ENCODE measurements at regions not wholly inside any gene's neighbourhood (a gene's known extent, or its start where the extent isn't known, plus 50 kb on each side); places are given as distances from the start of the nearest gene placed in this dataset.

DNA sequence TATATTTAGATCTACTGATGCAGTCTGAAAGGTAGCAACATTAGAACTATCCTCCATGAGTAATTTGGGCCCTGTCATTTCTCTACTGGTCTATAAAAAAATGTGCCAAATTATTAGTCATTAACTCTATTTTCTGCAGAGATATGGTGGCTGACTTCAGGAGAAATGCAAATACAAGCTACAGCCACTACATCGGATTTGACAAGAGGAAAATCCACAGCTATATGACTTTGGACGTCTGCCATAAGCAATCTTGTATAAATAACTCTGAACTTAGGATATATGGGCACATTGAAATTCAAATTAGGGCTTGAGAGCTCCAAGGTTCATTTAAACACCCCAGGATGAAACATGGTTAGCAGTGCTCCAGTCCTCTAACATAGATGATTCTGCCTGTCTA is 983.0 kb upstream of the LRFN5 start:
- Histone ChIP-seq H4K20me1 (ENCODE audit: control insufficient read depth, insufficient read depth, insufficient read length) (no peaks in the 10 kb centered on the region), H3K9ac (ENCODE audit: extremely low read depth, insufficient read length, low read length) (no peak overlapping the region), H3K23ac (ENCODE audit: insufficient read length, low read depth, low read length) (no peak overlapping the region), H3K79me1 (ENCODE audit: insufficient read depth, low read depth, low read length, poor library complexity, severe bottlenecking) (no peaks in the 10 kb centered on the region), H2AK5ac (ENCODE audit: insufficient read length, low read length) (no peak overlapping the region), H2BK120ac (ENCODE audit: low read depth, low read length, poor library complexity, severe bottlenecking) (no peak overlapping the region), H2BK12ac (ENCODE audit: insufficient read length, low read depth, low read length) (no peak overlapping the region), H4K8ac (replicated peaks; ENCODE audit: insufficient read length, low read depth, low read length) (no peak overlapping the region), H3K56ac (ENCODE audit: insufficient read length, low read depth, low read length) (no peak overlapping the region), H3K79me2 (ENCODE audit: insufficient read depth, low read length) (no peaks in the 10 kb centered on the region), H3K9me3 (ENCODE audit: control insufficient read depth, low read depth, low read length) (no peaks in the 10 kb centered on the region), H2BK15ac (ENCODE audit: low read depth, low read length) (no peak overlapping the region), H2BK5ac (ENCODE audit: insufficient read length, low read length) (no peak overlapping the region), H2BK20ac (ENCODE audit: low read depth, low read length, poor library complexity, severe bottlenecking) (no peak overlapping the region), H2AFZ (ENCODE audit: low read length) (no peak overlapping the region), H3K27ac (ENCODE audit: insufficient read length, low read depth, low read length) (no peak overlapping the region), H3K14ac (ENCODE audit: insufficient read depth, low read length) (no peak overlapping the region), H4K5ac (ENCODE audit: insufficient read length, low read depth, low read length) (no peak overlapping the region), H3K18ac (ENCODE audit: insufficient read length, low read depth, low read length) (no peak overlapping the region), H3K4ac (ENCODE audit: low read depth, low read length) (no peak overlapping the region), H3K4me1 (ENCODE audit: insufficient read depth, low read length) (no peaks in the 10 kb centered on the region), H3K23me2 (ENCODE audit: insufficient read length, low read depth, low read length, poor library complexity, severe bottlenecking) (no peaks in the 10 kb centered on the region), H3K4me2 (ENCODE audit: insufficient read depth, insufficient read length, low read length) (no peak overlapping the region), H3K27me3 (ENCODE audit: insufficient read depth, low read length) (no peaks in the 10 kb centered on the region), H3T11ph (ENCODE audit: low read length) (no peak overlapping the region), H4K91ac (ENCODE audit: insufficient read length, low read depth, low read length) (no peak overlapping the region)
- no peaks in the 10 kb centered on the region; a peak in 1 of 7 replicates for H3K36me3 Mint-ChIP-seq (ENCODE audit: insufficient read depth in 1 of 3, low read depth in 3 of 3)
- peaks cover 3 to 4% of the 10 kb centered on the region in 2 experiments; a peak in 2 of 4 replicates for H3K4me1 Mint-ChIP-seq
- no peak overlapping the region for H3K4me3 Mint-ChIP-seq
- no CpG with 5 or more reads among the region's 2 CpGs for WGBS (ENCODE audit: extremely low coverage, insufficient read length, low lambda C conversion rate)
- DNase-seq: no peak
- peaks cover 0 to 4% of the 10 kb centered on the region in 2 experiments; a peak in 1 of 5 replicates for H3K9me3 Mint-ChIP-seq
- TF ChIP-seq, protein P1, sequence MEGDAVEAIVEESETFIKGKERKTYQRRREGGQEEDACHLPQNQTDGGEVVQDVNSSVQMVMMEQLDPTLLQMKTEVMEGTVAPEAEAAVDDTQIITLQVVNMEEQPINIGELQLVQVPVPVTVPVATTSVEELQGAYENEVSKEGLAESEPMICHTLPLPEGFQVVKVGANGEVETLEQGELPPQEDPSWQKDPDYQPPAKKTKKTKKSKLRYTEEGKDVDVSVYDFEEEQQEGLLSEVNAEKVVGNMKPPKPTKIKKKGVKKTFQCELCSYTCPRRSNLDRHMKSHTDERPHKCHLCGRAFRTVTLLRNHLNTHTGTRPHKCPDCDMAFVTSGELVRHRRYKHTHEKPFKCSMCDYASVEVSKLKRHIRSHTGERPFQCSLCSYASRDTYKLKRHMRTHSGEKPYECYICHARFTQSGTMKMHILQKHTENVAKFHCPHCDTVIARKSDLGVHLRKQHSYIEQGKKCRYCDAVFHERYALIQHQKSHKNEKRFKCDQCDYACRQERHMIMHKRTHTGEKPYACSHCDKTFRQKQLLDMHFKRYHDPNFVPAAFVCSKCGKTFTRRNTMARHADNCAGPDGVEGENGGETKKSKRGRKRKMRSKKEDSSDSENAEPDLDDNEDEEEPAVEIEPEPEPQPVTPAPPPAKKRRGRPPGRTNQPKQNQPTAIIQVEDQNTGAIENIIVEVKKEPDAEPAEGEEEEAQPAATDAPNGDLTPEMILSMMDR (conservative IDR thresholded peaks at IDR 0.05): no peak
- no peak overlapping the region for H3K27ac Mint-ChIP-seq
- H3K27me3 Mint-ChIP-seq (ENCODE audit: low read depth): no peaks in the 10 kb centered on the region
